NCI-H345 treated with DMSO at 0.1 percent for 48 hours (cell line): ENCODE measurements at regions not wholly inside any gene's neighbourhood (a gene's known extent, or its start where the extent isn't known, plus 50 kb on each side); places are given as distances from the start of the nearest gene placed in this dataset.

ENCODE experiments used
- DNase-seq: peaks from one replicate; lab custom pipeline; 2025; ENCODE audit not compliant: unreplicated experiment; lab: John Stamatoyannopoulos, UW

DNA sequence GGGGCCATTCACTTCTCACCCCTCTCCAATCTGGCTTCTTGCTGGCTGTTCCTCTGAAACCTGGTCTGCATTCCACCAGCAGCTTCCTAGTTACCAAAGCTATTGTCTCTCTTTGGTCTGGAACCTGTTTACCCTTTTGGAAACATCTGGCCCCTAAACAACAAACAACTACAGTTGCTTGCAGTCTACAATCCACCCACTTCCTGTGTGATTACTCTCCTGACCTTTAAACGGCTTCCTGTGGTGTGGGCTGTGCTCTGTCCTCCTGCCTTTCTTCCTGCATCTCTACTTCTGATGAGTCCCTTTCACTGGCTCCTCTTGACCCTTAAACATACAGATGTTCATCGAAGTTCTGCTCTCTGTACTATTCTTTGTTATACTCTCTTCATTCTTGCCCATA is 303.8 kb downstream of the TDRD15 start:
- DNase-seq, result no peak

DNA sequence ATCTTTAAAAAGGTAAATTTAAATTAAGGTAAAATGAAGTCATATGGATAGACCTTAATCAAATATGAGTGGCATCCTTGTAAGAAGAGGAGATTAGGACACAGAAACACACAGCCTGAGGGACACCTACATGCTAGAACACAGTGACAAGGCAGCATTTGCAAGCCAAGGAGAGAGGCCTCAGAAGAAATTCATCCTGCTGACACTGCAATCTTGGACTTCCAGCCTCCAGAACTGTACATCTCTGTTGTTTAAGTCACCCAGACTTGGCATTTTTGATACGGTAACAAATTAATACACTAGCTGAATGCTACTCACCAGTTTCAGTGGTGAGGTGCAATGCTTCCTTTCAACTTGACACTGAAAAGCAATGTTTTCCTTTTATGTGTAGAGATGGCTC is 305.0 kb downstream of the TDRD15 start:
- no peak for DNase-seq

DNA sequence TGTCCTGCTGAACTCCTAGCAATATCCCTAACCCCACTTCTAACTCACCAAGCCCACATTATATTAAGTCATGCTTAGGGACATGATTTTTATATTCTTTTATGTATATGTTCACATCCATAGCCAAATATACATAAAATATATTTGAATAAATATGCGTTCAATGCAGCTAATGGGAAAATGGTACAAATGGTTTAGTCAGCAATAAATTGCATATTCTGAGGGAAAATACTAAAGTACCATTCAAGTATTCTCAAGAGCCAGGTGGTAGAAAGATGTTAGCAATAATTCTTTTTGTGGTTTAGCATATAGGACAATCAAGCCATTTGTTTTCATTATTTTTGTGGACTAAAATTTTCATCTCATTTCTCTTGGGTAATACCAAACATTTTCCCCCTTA is 306.0 kb downstream of the TDRD15 start:
- no peak for DNase-seq

DNA sequence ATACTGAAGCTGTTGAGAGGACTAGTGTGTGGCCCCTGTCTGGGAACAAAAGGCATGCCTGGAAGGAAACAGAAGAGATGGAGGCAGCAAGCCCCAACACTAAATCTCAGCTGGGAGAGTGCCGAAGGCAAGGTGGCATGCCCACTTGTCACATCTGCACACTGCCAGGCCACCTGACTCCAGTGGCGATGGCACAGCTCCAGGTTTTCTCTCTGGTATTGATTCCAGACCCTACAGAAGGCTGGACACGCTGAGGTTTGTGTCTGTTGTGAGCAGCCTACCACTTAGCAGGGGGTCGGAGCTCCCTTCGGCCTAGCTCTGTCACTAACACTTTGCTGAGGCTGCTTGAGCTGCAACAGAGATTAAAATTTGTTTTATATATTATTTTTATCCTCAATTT is 307.3 kb downstream of the TDRD15 start:
- peak; percentile 79 for DNase-seq

DNA sequence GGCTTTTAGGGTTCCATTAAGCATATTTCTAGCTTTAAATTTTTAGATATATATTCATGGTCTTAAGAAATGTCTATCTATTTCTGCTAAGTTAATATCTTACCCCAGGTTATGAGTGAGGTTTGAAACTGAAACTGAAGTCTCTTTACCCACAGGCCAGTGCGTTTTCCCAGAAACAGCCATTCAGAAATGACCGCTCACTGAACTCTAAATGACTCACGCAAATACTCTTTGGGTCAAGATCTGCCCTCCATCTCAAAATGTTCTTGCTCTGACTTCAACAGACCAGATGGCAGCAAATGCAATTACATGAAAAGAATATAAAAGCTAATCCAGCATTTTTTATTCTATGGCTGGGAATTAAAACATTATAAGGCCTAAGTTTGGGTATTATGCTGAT is 315.2 kb downstream of the TDRD15 start:
- no peak for DNase-seq

DNA sequence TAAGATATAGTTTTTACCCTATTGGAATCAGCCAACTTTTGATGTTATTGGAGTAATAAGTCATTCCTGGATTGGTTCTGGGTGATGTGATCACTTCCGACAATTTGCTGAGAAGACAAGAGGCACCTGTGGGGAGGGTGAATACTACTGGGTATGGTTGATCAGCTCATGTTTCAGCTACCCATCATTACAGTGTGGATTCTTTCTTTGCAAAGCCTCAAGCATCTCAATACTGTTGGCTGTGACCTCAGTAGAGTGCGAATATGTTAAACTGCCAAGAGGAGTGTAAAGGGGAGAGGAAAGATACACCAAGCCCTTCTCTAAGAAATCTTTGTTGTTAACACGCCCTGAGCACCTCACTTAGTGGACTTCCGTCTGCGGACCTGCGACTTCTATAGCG is 317.7 kb downstream of the TDRD15 start:
- no peak for DNase-seq

DNA sequence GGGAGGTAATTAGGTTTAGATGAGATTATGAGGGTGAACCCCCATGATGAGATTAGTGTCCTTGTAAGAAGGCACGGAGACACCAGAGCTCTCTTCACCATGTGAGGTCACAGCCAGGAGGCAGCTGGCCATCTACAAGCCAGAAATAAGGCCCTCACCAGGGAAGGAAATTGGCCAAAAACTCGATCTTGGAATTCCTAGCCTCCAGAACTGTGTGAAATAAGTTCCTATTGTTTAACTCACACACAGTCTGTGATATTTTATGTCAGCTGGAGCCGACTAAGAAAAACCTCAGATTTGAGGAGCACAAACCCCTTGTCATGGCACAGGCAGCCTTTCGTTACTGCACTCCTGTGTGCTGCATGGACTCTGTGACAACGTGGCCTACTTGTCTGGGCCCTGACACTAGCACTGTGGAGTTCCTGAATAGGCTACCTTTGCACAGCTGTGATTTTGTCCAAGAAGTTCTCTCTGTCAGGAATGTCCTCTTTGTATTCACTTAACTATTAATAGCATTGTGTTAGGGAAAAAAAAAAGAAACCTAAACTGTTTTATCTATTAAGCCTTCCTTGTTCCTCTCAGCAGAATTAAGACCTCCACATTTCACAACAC is 319.8 kb downstream of the TDRD15 start:
- no peak for DNase-seq

DNA sequence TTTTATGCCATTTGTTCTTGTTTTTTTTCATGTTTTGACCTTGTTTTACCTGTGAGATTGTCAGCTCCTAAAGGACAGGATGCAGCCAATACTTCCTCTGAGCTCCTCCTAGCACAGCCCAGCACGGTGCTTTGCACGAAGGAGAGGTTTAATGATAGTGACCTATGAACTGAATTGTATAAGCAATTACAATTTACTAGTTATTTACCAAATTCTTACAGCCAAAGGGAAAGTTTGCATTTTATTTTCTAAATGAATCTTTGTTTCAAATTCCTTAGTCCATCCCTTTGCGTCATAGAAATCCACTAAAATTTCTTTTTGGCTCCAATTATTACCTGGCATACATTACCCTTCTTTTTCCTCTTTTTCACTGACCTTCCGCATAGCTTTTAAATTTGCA is 326.1 kb downstream of the TDRD15 start:
- DNase-seq, result no peak

DNA sequence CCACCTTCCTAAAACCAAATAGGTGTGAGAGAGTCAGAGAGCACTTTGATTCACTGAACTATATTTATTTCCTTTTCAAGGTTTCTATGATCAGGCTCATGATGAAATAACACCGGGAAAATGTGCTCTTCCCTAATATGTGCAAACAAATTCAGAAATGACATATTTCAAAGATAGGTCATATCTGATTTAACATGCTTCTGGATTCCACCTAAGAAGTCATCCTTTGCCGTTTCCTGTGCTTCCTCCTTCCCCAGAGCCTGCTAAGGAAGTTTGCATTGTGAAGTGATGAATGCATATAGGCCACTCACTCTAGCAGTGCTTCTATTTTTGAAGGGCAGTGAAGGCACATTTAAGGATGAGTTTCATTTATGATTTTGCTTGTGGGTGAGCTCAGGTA is 327.6 kb downstream of the TDRD15 start:
- no peak for DNase-seq

DNA sequence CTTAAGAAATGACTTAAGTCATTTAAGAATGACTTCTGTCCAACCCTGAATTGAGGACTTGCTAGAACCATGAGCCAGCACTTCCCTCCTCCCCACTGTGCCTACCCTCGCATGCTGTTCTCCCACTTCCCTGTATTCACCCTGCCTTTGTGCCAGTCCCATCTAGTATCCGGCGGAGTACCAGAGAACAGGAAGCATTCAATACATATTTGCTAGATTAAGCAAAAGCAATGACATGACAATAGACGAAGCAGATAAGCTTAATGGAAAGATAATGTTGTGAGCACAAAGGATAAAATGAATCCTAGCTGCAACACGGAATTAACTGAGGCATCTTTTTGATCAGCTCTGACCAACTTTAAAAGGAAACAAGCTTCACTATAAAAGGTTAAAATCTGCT is 328.5 kb downstream of the TDRD15 start:
- no peak for DNase-seq

DNA sequence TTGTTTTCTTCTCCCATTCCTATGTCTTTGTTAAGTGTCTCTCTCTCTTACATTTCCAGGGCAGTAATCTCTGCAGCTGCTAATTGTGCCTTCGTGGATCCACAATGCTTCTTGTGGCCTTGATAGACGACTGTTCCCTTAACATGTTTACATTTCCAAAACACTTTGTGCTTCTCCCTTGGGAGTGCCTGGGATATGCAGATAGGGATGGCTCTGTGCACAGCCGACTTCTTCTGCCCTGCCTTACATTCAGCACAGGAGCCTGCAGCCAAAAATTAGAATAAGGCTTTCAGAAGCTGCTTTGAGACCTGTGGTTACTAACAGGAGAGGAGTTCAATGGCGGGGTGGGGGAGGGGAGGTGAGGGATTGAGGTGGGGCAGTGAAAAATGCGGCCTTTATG is 328.9 kb downstream of the TDRD15 start:
- DNase-seq, result peak; percentile 76

DNA sequence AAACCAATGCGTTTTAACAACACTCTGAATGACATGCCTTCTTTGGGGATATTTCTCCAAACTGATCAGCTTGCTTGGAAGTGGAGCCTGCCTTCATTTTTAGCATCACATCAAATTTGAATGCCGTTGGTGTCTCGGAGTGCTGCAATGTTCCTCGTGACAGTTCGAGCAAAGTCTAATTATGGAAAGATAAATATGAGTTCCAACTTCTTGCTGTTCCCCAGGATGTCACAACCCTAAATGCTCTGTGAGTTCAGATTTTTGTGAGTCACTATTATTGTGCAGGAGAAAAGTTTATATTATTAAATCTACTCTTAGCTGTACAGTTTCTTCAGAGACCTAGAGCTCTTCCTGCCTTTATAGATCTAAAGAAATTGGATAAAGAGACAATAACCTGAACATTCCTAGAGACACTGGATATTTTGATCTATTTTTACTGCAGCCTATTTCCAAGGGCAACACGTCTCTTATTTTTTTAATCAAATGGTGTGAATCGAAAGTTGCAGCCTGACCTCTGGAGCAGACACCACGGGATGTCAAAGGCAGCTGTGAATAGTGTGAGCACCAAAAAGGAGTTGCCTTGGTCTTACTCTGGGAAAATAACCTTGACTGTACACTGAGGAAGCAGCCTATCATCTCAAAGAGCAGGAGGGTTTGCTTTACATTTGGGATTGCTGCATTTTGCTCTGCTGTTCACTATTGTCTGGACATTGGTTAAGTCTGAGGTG is 330.1 kb downstream of the TDRD15 start:
- DNase-seq, result no peak

DNA sequence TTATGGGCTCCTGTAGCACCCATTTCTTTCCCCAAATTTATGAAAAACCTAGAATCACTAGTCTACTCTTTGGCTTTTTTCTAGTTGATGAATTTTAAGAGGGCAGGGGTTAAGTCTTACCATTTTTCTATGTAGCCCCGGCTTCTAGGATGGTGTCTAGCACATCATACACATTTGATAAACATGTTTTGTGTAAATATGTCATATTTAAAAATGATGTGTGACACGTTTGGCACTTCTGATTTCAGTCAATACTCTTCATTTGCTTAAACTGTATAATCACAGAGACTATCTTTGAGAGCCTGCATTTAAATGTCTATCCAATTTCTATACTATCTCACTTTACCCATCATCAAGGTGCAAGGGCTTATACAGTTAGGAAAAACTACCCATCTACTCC is 331.1 kb downstream of the TDRD15 start:
- no peak for DNase-seq

DNA sequence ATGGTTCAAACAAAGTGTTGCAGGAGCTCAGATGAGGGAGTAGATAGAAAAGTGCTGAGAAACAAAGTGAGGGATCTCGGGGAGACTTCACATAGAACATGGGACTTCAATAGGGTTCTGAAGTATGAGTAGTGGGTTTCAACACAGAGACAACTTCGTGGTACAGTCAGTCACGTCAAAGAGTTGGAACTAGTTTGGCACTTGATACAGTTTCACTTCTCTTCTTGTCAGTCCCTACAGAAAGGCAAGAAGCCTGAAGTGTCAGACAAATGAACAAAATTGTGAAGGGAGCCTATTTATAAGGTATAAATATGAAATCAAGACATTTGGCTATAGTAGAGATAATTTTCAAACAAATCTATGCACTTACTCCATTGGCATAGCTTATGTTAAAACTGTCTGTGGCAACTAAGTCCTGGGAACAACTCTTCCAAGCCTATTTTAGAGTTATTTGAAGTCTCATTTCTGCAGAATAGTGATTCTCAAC is 338.0 kb downstream of the TDRD15 start:
- no peak for DNase-seq

DNA sequence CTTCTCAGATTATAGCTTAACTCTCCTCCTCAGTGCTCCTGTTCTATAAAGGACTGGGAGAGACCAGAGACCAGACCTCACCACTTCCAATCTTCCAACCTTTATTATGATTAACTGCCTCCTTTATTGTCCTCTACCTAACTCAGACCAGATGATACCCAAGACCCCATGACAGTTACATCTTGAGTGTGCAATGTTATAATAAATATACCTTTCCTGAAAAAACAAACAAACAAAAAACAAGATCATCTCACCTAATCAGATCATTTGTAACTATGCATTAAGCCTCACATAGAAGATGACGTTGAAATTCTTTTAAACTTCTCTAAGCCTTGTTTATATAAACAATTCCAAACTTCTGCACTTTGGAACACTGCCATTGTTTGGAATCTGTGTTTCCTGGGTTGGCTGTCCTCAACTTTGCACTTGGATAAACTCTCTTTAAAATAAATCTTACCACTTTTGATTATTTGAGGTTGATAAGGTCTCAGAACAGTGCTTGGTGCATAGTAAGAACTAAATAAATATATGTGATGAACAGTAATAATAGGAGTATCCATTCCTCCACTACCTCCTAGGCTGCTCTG is 342.7 kb downstream of the TDRD15 start:
- no peak for DNase-seq

DNA sequence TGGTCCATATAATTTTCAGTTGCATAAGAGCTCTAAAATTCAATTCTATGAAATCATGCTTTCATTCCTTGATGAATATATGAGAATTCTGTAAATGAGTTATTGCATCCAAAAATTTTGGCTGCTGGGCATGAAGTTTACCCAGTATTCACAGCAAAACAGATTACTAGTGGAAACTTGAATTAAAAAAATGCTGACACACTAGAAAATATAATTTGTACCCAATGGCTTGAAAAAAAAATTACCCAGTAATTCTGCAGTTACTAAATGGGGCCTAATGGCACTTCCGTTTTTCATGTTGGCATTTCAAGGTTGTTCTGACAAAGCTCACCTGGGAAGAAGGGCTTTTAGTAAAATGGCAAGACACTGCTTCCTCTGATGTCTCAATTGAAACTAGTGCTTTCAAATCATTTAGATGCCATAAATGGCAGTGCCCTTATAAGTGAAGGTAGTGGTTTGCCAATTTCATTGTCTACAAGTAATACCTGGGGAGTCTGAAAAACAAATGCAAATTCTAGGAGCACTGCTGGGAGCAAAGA is 343.6 kb downstream of the TDRD15 start:
- no peak for DNase-seq

DNA sequence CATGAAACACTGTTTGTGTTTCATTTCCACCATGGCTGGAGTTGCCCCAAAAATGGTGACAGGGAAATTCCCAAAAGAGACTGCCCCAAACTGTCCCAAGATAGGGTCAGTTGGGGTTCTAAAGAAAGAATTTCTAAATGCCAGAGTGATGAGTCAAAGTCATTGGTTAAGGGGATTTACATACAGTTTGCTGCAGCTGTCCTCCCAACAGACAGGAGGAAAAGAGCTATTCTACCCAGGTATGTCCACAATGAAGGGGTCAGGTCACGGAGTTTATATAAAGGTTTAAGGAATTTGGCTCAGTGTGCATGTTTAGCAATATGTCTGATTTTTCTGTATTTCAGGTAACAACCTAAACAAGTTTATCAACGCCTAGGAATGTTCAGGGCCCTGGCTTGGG is 344.1 kb downstream of the TDRD15 start:
- no peak for DNase-seq

DNA sequence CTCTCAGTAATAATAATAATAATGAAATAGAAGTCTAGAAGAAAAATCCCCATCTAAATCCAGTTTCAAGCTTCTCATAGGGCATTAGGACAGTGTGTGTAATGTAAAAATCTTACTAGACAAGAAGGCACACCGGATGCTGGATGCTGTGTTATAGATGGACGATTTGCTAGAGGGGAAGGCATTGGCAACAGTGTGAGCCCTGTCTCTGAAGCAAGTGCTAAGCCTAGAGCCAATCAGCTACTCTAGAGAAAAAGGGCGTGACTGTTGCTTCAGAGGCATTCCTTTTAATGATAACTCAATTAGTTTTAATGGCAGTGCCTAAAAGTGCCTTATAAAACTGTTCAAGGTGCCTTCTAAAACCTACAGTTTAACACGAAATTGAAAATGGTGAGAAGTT is 344.9 kb downstream of the TDRD15 start:
- DNase-seq, result no peak

DNA sequence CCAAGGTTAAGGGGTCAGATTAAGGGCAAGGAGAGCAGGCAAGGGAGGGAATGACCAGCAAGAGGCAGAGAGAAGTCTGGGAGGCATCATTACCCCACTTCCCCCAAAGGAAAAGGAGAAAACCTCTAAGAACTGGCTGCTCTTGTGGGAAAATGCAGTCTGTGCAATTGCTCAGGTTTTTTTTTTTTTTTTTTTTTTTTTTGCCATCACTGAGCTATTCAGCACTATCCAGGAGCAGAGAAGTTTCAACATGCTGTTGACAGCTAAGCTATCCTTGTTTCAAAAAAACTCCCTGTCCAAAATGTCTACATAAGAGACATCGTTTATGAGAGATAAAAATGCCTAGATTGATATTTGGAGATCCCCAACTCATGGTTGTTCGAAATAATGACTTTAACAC is 345.4 kb downstream of the TDRD15 start:
- DNase-seq, result no peak

DNA sequence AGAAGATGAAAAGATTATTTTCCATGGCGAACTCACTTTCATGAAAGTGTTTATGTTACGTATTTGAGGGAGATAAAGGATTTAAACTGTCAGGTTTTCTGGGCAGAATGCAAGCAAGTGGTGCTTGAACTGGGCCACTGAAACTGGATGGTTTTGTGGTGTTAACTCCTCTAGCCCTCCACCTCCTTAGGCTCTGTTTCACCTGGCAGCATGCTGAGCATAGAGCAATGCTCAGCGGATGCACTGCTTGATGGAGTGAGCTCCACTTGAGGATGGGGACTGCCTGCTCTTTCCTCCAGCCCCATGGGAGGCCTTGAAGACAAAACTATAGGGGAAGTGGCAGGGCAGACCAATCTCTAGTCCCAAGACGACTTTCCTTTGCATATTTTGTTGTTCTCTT is 345.8 kb downstream of the TDRD15 start:
- DNase-seq, result no peak

DNA sequence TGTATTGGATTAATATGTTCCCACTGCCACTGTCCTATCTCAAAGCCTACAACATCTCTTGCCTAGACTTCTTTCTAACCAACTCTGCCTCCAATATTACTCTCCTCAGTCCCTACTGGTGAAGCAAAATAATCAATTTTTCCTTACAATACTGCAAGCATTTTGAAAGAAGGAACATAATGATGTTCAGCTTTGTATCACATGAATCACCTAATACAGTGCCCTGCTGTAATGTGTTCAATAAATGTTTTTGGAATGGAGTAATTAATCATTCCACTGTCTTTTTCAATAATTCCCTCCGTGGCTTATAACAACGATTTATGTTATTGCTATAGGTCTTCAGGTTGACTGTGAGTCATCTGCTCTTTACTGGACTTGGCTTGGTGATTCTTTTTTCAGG is 356.4 kb downstream of the TDRD15 start:
- DNase-seq, result no peak

DNA sequence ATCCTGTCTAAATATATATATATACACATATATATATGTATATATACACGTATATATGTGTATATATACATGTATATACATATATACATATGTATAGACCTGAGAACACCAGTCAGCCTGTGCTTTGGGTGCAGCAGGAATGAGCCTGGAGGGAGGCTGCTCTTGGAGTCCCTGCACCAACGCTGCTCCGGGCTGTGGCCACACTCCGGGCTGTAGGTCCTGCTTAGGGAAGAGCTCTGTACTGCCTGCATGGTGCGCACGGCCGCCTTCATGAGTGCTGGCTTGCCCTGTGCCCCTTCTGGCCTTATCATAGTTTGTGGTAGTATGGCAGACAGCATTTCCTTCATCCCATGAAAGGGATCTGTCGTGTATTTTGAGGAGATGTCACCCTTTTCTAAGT is 360.9 kb downstream of the TDRD15 start:
- DNase-seq, result no peak
